SK-N-MC (cell line): ENCODE measurements at regions not wholly inside any gene's neighbourhood (a gene's known extent, or its start where the extent isn't known, plus 50 kb on each side); places are given as distances from the start of the nearest gene placed in this dataset.

ENCODE experiments used
- DNase-seq: peaks from one replicate; pipeline ENCODE4 v3.0.0-alpha.2; 2011; ENCODE audit warnings: low read depth, low spot score
- H3K27ac ChIP-seq: fragments of 200-600 bp; sonication (generic); 2 replicates; pipeline ENCODE4 v1.5.1; 2016; ENCODE audit warnings: mixed run types
- H3K36me3 ChIP-seq: fragments of 200-600 bp; sonication (generic); 2 replicates; pipeline ENCODE4 v1.6.1; 2017; ENCODE audit warnings: antibody characterized with exemption, low read length, mixed read lengths; ENCODE audit not compliant: insufficient read depth
- H3K4me3 ChIP-seq: fragments of 200-600 bp; sonication (generic); 2 replicates; pipeline ENCODE4 v1.5.1; 2016
- H3K9ac ChIP-seq: fragments of 200-600 bp; sonication (generic); 2 replicates; pipeline ENCODE4 v1.8.0; 2017; ENCODE audit warnings: mixed run types, mixed read lengths; ENCODE audit not compliant: insufficient read length
- H3K9me3 ChIP-seq: fragments of 200-600 bp; sonication (generic); 2 replicates; pipeline ENCODE4 v1.6.1; 2017; ENCODE audit warnings: low read depth, mild to moderate bottlenecking, antibody characterized with exemption, low read length, moderate library complexity, mixed read lengths
- EZH2 ChIP-seq: fragments of 200-600 bp; sonication (generic); IDR thresholded peaks from one replicate; pipeline ENCODE4 v1.6.1; 2017; ENCODE audit warnings: antibody characterized with exemption
- FOXP2 ChIP-seq: optimal IDR thresholded peaks from 2 replicates; pipeline ENCODE3; 2011; ENCODE audit warnings: mild to moderate bottlenecking, moderate library complexity; ENCODE audit not compliant: insufficient read depth; ENCODE audit errors: extremely low read length, control extremely low read depth
- POLR2AphosphoS5 ChIP-seq: IDR thresholded peaks from 2 replicates; pipeline ENCODE4 v1.6.1; 2012; ENCODE audit warnings: mild to moderate bottlenecking, low read depth, low read length, borderline replicate concordance

- no peak for TF ChIP-seq POLR2AphosphoS5
- TF ChIP-seq FOXP2, result no peak
- TF ChIP-seq EZH2, result no peak
- no peak for DNase-seq
- Histone ChIP-seq H3K9ac (no peak overlapping the region), H3K27ac (no peak overlapping the region), H3K36me3 (no peaks in the 10 kb centered on the region), H3K9me3 (no peaks in the 10 kb centered on the region; the same call in 1 of the 2 replicates), H3K4me3 (no peak overlapping the region)
Observed at GRCh38 chr14:97524589-97525319, 727.6 kb downstream of the VRK1 start.

- no peak overlapping the region for H3K4me3 ChIP-seq
- no peak for DNase-seq
- no peak for TF ChIP-seq POLR2AphosphoS5
- no peak for TF ChIP-seq FOXP2
- no peak for TF ChIP-seq EZH2
- no peak overlapping the region for H3K27ac ChIP-seq
- H3K9ac ChIP-seq, result no peak overlapping the region
- no peaks in the 10 kb centered on the region for H3K9me3 ChIP-seq
- no peaks in the 10 kb centered on the region for H3K36me3 ChIP-seq
Observed at GRCh38 chr14:97527993-97528392, 730.8 kb downstream of the VRK1 start.

DNA sequence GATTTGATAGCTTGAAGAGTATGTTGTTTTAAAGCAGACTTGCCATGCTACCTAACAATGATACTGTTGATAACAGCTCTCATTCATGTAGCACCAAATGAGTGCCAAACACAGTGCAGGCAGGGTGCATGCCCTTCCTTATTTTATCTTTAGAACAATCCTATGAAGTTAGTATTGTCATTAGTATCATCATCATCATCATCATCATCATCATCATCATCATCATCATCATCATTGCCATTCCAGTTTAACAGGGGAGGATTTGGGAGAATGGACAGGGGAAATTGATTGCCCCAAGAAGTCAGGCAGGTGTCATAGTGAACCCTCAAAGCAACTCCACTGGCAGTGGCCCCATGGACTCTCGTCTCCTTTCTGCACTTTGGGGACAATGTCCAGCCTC lies 734.9 kb downstream of the VRK1 start:
- Histone ChIP-seq H3K36me3 (no peaks in the 10 kb centered on the region), H3K27ac (no peak overlapping the region), H3K9ac (no peak overlapping the region), H3K4me3 (no peak overlapping the region), H3K9me3 (no peaks in the 10 kb centered on the region)
- DNase-seq, result no peak
- TF ChIP-seq FOXP2 (no peak), POLR2AphosphoS5 (no peak), EZH2 (no peak)

DNA sequence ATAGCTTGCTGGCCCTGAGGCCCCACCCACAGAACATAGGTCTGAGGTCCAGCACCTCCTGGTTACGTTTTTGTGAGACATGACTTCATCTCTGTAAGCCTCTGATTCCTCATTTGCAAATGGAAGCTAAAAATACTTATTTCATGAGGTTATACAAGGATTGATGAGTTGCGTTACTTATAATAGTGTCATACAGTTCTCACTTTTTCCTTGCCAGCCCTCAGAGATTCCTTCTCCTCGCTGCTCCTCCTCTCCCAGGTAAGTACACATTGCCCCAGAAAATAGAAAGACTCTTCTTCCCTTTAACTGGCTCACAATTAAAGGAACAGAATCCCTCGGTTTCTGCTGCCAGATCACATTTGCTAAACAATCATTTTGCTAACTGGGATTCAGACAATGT lies 739.2 kb downstream of the VRK1 start:
- H3K4me3 ChIP-seq, result no peak overlapping the region
- no peaks in the 10 kb centered on the region for H3K9me3 ChIP-seq
- no peak for DNase-seq
- no peak overlapping the region for H3K27ac ChIP-seq
- H3K9ac ChIP-seq, result no peak overlapping the region
- TF ChIP-seq FOXP2 (no peak), POLR2AphosphoS5 (no peak), EZH2 (no peak)
- no peaks in the 10 kb centered on the region for H3K36me3 ChIP-seq

DNA sequence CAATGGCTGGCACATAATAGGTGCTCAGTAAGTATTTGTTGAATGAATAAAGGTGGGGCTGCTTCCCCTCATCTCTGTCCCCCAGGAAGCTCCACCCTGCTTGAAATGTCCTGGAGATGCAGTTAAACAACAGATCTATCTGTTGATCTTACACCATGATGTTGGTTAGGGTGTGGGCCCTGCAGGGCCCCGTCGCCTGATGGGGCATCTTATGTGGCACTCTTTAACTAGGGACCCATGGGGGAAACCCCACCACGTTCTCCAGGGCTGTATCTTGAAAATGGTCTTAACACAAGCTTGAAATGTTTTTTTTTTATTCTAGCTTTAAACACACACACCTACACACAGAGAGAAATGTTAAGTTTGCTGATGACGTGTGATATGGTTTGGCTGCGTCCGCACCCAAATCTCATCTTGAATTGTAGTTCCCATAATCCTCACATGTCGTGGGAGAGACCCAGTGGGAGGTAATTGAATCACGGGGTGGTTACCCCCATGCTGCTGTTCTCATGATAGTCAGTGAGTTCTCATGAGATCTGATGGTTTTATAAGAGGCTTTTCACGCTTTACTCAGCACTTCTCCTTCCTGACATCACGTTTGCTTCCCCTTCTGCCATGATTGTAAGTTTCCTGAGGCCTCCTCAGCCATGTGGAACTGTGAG lies 741.7 kb downstream of the VRK1 start:
- no peaks in the 10 kb centered on the region for H3K36me3 ChIP-seq
- TF ChIP-seq POLR2AphosphoS5, result no peak
- TF ChIP-seq FOXP2, result no peak
- no peak for TF ChIP-seq EZH2
- no peak overlapping the region for H3K27ac ChIP-seq
- H3K9ac ChIP-seq, result no peak overlapping the region
- DNase-seq, result no peak
- H3K4me3 ChIP-seq, result no peak overlapping the region
- H3K9me3 ChIP-seq, result no peaks in the 10 kb centered on the region

GRCh38 chr14:97539411-97539795 lies 742.2 kb downstream of the VRK1 start:
- TF ChIP-seq POLR2AphosphoS5 (no peak), EZH2 (no peak), FOXP2 (no peak)
- Histone ChIP-seq H3K4me3 (no peak overlapping the region), H3K36me3 (no peaks in the 10 kb centered on the region), H3K27ac (no peak overlapping the region), H3K9ac (no peak overlapping the region), H3K9me3 (no peaks in the 10 kb centered on the region)
- DNase-seq, result no peak

GRCh38 chr14:97539884-97540283 lies 742.7 kb downstream of the VRK1 start:
- H3K27ac ChIP-seq, result no peak overlapping the region
- TF ChIP-seq EZH2, result no peak
- no peak for TF ChIP-seq FOXP2
- TF ChIP-seq POLR2AphosphoS5, result no peak
- H3K36me3 ChIP-seq, result no peaks in the 10 kb centered on the region
- no peaks in the 10 kb centered on the region for H3K9me3 ChIP-seq
- H3K9ac ChIP-seq, result no peak overlapping the region
- H3K4me3 ChIP-seq, result no peak overlapping the region
- no peak for DNase-seq

- Histone ChIP-seq H3K4me3 (no peak overlapping the region), H3K9ac (no peak overlapping the region), H3K36me3 (no peaks in the 10 kb centered on the region), H3K27ac (no peak overlapping the region), H3K9me3 (no peaks in the 10 kb centered on the region)
- no peak for TF ChIP-seq POLR2AphosphoS5
- no peak for TF ChIP-seq FOXP2
- no peak for TF ChIP-seq EZH2
- no peak for DNase-seq
Observed at GRCh38 chr14:97543221-97543620, 746.0 kb downstream of the VRK1 start.
